HG03575 (cell line): ENCODE measurements at regions not wholly inside any gene's neighbourhood (a gene's known extent, or its start where the extent isn't known, plus 50 kb on each side); places are given as distances from the start of the nearest gene placed in this dataset.

Source experiments
- ATAC-seq: cut with Tn5 transposase; IDR thresholded peaks from one replicate; pipeline ENCODE4 v1.9.1; 2021; ENCODE audit not compliant: unreplicated experiment, insufficient number of reproducible peaks, low FRiP score; ENCODE audit errors: extremely low read depth

GRCh38 chr11:115921986-115922385, 417.8 kb upstream of the CADM1 start:
- no peak for ATAC-seq

GRCh38 chr11:115921540-115921939, 417.3 kb upstream of the CADM1 start:
- ATAC-seq, result no peak

- no peak for ATAC-seq
These were observed 416.7 kb upstream of the CADM1 start for GRCh38 chr11:115920841-115921480.

- peak; percentile 0 for ATAC-seq
These were observed 415.9 kb upstream of the CADM1 start for GRCh38 chr11:115920092-115920461.

- ATAC-seq, result peak; percentile 31
These were observed 415.3 kb upstream of the CADM1 start for GRCh38 chr11:115919341-115920091.

GRCh38 chr11:115918576-115918975, 414.4 kb upstream of the CADM1 start:
- ATAC-seq, result no peak

- no peak for ATAC-seq
These were observed 412.4 kb upstream of the CADM1 start for GRCh38 chr11:115916608-115917007.

- peak; percentile 67 for ATAC-seq
These were observed 408.3 kb upstream of the CADM1 start for GRCh38 chr11:115912484-115912945.

GRCh38 chr11:115911613-115912346, 407.6 kb upstream of the CADM1 start:
- ATAC-seq, result no peak

- ATAC-seq, result no peak
These were observed 406.2 kb upstream of the CADM1 start for GRCh38 chr11:115910379-115910778.

GRCh38 chr11:115906171-115906570, 402.0 kb upstream of the CADM1 start:
- no peak for ATAC-seq

- no peak for ATAC-seq
These were observed 401.3 kb upstream of the CADM1 start for GRCh38 chr11:115905341-115906000.

GRCh38 chr11:115903179-115903578, 399.0 kb upstream of the CADM1 start:
- no peak for ATAC-seq

GRCh38 chr11:115901069-115901468, 396.9 kb upstream of the CADM1 start:
- no peak for ATAC-seq

- no peak for ATAC-seq
These were observed 395.9 kb upstream of the CADM1 start for GRCh38 chr11:115900111-115900510.

- ATAC-seq, result no peak
These were observed 393.5 kb upstream of the CADM1 start for GRCh38 chr11:115897707-115898106.

- ATAC-seq, result no peak
These were observed 391.9 kb upstream of the CADM1 start for GRCh38 chr11:115896084-115896483.

GRCh38 chr11:115895594-115895993, 391.4 kb upstream of the CADM1 start:
- no peak for ATAC-seq

- ATAC-seq, result no peak
These were observed 390.0 kb upstream of the CADM1 start for GRCh38 chr11:115894176-115894575.
